AG04449 (cell line): ENCODE measurements at regions not wholly inside any gene's neighbourhood (a gene's known extent, or its start where the extent isn't known, plus 50 kb on each side); places are given as distances from the start of the nearest gene placed in this dataset.

ENCODE experiments used
- CTCF ChIA-PET: fragments of 350-600 bp; formaldehyde crosslinking; extraction: SDS; loops from one replicate; lab custom pipeline; 2021; ENCODE audit warnings: antibody characterized with exemption; lab: Yijun Ruan, JAX
- POLR2A ChIA-PET: fragments of 400-600, 350-600 bp; formaldehyde crosslinking; extraction: SDS; loops from one replicate; lab custom pipeline; 2020; ENCODE audit warnings: antibody characterized with exemption, inconsistent platforms; lab: Yijun Ruan, JAX
- DNase-seq: peaks from one replicate; pipeline ENCODE4 v3.0.0-alpha.2; 2010; ENCODE audit warnings: low read depth, low spot score
- H3K4me3 ChIP-seq: 2 replicates; pipeline ENCODE4 v1.5.1; 2011; ENCODE audit warnings: low read depth, mild to moderate bottlenecking, control low read depth, low read length
- CTCF ChIP-seq: IDR thresholded peaks from one replicate; pipeline ENCODE4 v1.5.1; 2011; ENCODE audit warnings: mild to moderate bottlenecking, moderate library complexity, low read length, control low read depth, inconsistent platforms; ENCODE audit not compliant: insufficient read depth; ENCODE audit errors: missing control alignments

GRCh38 chr18:60196836-60197606 lies 175.6 kb downstream of the MC4R start:
- H3K4me3 ChIP-seq = no peak overlapping the region
- POLR2A ChIA-PET = no interaction called here
- DNase-seq = no peak
- no peak for TF ChIP-seq CTCF
- CTCF ChIA-PET = no interaction called here

GRCh38 chr18:60193780-60194179 lies 178.8 kb downstream of the MC4R start:
- TF ChIP-seq CTCF = no peak
- no peak for DNase-seq
- ChIA-PET CTCF (interaction anchor here (0.7 kb wide), 1 partner anchor 426 kb away, joined by 3 read pairs; no protein-coding TSS in a partner anchor), POLR2A (no interaction called here)
- no peak overlapping the region for H3K4me3 ChIP-seq

GRCh38 chr18:60191926-60192325 lies 180.6 kb downstream of the MC4R start:
- no peak overlapping the region for H3K4me3 ChIP-seq
- DNase-seq = no peak
- ChIA-PET POLR2A (no interaction called here), CTCF (no interaction called here)
- TF ChIP-seq CTCF = no peak

- ChIA-PET POLR2A (no interaction called here), CTCF (no interaction called here)
- no peak overlapping the region for H3K4me3 ChIP-seq
- no peak for DNase-seq
- TF ChIP-seq CTCF = no peak
Measured at GRCh38 chr18:60189856-60190255, 182.7 kb downstream of the MC4R start.

GRCh38 chr18:60188958-60189357 lies 183.6 kb downstream of the MC4R start:
- no peak overlapping the region for H3K4me3 ChIP-seq
- POLR2A ChIA-PET = no interaction called here
- no peak for DNase-seq
- TF ChIP-seq CTCF = no peak
- CTCF ChIA-PET = no interaction called here

GRCh38 chr18:60182223-60182622 lies 190.4 kb downstream of the MC4R start:
- TF ChIP-seq CTCF = no peak
- no peak overlapping the region for H3K4me3 ChIP-seq
- DNase-seq = no peak
- CTCF ChIA-PET = no interaction called here
- POLR2A ChIA-PET = no interaction called here
